Endodermal cell (in vitro differentiated cells): ENCODE measurements at regions not wholly inside any gene's neighbourhood (a gene's known extent, or its start where the extent isn't known, plus 50 kb on each side); places are given as distances from the start of the nearest gene placed in this dataset.
"Not testable (repeated sequence)": the region's sequence is repeated elsewhere in the genome, so short reads cannot be mapped to it uniquely, and the experiment has no call there.

Experiments
- DNase-seq: peaks from one replicate; pipeline ENCODE4 v3.0.0-alpha.2; 2017
- H3K27ac ChIP-seq: 2 replicates; pipeline ENCODE4 v1.5.1; 2013; ENCODE audit warnings: mild to moderate bottlenecking, low read depth, low read length, moderate library complexity
- H3K27me3 ChIP-seq: 2 replicates; pipeline ENCODE4 v1.6.1; 2013; ENCODE audit warnings: mild to moderate bottlenecking, low read length, moderate library complexity; ENCODE audit not compliant: insufficient read depth, control insufficient read depth, poor library complexity, severe bottlenecking
- H3K36me3 ChIP-seq: 2 replicates; pipeline ENCODE4 v1.7.0; 2013; ENCODE audit warnings: mild to moderate bottlenecking, low read length, moderate library complexity; ENCODE audit not compliant: control insufficient read depth, insufficient read depth
- H3K4me1 ChIP-seq: one replicate; pipeline ENCODE4 v1.7.0; 2013; ENCODE audit warnings: low read length; ENCODE audit not compliant: control insufficient read depth, insufficient read depth
- H3K4me3 ChIP-seq: 2 replicates; pipeline ENCODE4 v1.5.1; 2013; ENCODE audit warnings: mild to moderate bottlenecking, low read length, moderate library complexity
- H3K9ac ChIP-seq: 2 replicates; pipeline ENCODE4 v1.6.1; 2013; ENCODE audit warnings: mild to moderate bottlenecking, low read length, moderate library complexity; ENCODE audit not compliant: poor library complexity, severe bottlenecking; ENCODE audit errors: extremely low read depth
- H3K9me3 ChIP-seq: 2 replicates; pipeline ENCODE4 v1.6.1; 2013; ENCODE audit warnings: mild to moderate bottlenecking, low read length, moderate library complexity; ENCODE audit not compliant: control insufficient read depth
- H3K27ac Mint-ChIP-seq: 2 replicates; pipeline ENCODE4 v1.8.0; 2020; ENCODE audit warnings: mixed read lengths
- H3K27me3 Mint-ChIP-seq: 2 replicates; pipeline ENCODE4 v1.8.0; 2021; ENCODE audit warnings: mild to moderate bottlenecking, mixed read lengths; ENCODE audit not compliant: insufficient read depth
- H3K36me3 Mint-ChIP-seq: 2 replicates; pipeline ENCODE4 v1.8.0; 2020; ENCODE audit warnings: low read depth, mixed read lengths
- H3K4me1 Mint-ChIP-seq: 2 replicates; pipeline ENCODE4 v1.8.0; 2020; ENCODE audit warnings: mixed read lengths
- H3K4me3 Mint-ChIP-seq: 2 replicates; pipeline ENCODE4 v1.8.0; 2020; ENCODE audit warnings: mild to moderate bottlenecking, moderate library complexity, mixed read lengths
- H3K9me3 Mint-ChIP-seq: 2 replicates; pipeline ENCODE4 v1.8.0; 2020; ENCODE audit warnings: mild to moderate bottlenecking, mixed read lengths
- whole genome bisulfite sequencing, 2 experiments: methylation state at CpG; one replicate each; pipeline versions ENCODE4 v1.1.5 to v1.1.7; 2013; ENCODE audit warnings: missing lambda C conversion rate in 2 of 2, mixed read lengths in 1 of 2; ENCODE audit not compliant: insufficient coverage in 1 of 2, insufficient read length in 1 of 2; 5-methylcytosine and 5-hydroxymethylcytosine counted together
- TF ChIP-seq, protein P1 (sequence below): fragments of 200-600 bp; sonication (generic); conservative IDR thresholded peaks from 2 replicates; pipeline ENCODE4 v1.5.0; 2021; ENCODE audit warnings: antibody characterized with exemption, mild to moderate bottlenecking

DNA sequence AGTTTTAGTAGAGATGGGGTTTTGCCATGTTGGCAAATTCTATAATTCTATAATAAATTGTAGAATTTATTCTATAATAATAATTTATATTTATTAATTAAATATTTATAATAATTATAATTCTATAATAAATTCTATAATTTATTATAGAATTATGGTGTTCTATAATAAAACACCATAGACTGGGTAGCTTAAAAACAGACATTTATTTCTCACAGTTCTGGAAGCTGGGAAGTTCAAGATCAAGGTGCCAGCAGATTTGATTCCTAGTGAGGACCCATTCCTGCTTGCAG is 130.9 kb upstream of the PELI1 start:
- Histone ChIP-seq H3K9ac (no peak overlapping the region), H3K4me3 (no peak overlapping the region), H3K27me3 (no peaks in the 10 kb centered on the region), H3K9me3 (no peaks in the 10 kb centered on the region), H3K27ac (no peak overlapping the region), H3K36me3 (no peaks in the 10 kb centered on the region), H3K4me1 (peaks cover 19% of the 10 kb centered on the region)
- TF ChIP-seq, protein P1, sequence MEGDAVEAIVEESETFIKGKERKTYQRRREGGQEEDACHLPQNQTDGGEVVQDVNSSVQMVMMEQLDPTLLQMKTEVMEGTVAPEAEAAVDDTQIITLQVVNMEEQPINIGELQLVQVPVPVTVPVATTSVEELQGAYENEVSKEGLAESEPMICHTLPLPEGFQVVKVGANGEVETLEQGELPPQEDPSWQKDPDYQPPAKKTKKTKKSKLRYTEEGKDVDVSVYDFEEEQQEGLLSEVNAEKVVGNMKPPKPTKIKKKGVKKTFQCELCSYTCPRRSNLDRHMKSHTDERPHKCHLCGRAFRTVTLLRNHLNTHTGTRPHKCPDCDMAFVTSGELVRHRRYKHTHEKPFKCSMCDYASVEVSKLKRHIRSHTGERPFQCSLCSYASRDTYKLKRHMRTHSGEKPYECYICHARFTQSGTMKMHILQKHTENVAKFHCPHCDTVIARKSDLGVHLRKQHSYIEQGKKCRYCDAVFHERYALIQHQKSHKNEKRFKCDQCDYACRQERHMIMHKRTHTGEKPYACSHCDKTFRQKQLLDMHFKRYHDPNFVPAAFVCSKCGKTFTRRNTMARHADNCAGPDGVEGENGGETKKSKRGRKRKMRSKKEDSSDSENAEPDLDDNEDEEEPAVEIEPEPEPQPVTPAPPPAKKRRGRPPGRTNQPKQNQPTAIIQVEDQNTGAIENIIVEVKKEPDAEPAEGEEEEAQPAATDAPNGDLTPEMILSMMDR, result no peak
- Mint-ChIP-seq H3K4me3 (no peak overlapping the region), H3K27ac (no peak overlapping the region), H3K4me1 (peaks cover 48% of the 10 kb centered on the region), H3K36me3 (peaks cover 10% of the 10 kb centered on the region), H3K27me3 (no peaks in the 10 kb centered on the region), H3K9me3 (peaks cover 5% of the 10 kb centered on the region)
- no peak for DNase-seq

DNA sequence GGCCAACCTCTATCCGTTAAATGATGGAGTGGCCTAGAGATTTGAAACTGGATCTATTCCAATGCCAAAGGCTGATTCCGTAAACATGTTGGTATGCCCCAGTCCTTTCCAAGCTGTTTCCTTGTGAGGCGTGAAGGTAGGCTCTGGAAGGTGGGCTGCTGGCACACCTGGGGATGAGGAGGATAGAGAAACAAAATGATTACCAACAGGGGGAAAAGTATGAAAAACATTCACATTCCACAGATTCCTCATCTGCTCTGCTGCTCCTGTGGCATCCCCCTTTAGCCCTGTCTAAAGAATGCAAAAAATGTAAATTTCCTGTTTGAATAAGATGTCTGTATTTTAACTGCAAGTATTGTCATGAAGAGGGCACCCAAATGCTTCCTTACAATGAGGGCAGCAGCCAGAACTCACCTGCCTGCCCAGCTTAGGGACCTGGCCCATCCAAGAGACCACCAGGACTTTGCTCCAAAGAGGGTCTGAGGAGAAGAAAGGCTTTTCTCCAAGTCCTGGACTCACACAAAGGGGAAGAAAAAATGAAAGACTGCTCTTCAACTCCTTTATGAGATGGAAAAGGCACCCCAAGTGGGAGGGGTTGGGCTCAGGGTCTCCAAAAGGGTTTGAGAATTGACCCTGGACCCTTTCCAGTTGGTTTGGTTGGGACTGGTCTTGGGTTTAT is 132.3 kb upstream of the PELI1 start:
- WGBS, 2 experiments, result 84 to 89% methylated on average over 2 to 3 of the region's 3 CpGs
- H3K4me3 ChIP-seq, result no peak overlapping the region
- H3K9ac ChIP-seq, result no peak overlapping the region
- Mint-ChIP-seq H3K27me3 (no peaks in the 10 kb centered on the region), H3K36me3 (no peaks in the 10 kb centered on the region), H3K4me1 (peaks cover 51% of the 10 kb centered on the region), H3K27ac (peak overlapping the region; percentile 79), H3K9me3 (no peaks in the 10 kb centered on the region), H3K4me3 (peak overlapping the region; percentile 5)
- H3K27ac ChIP-seq, result no peak overlapping the region
- peaks cover 19% of the 10 kb centered on the region for H3K4me1 ChIP-seq
- no peaks in the 10 kb centered on the region for H3K9me3 ChIP-seq
- H3K36me3 ChIP-seq, result no peaks in the 10 kb centered on the region
- H3K27me3 ChIP-seq, result no peaks in the 10 kb centered on the region
- TF ChIP-seq, protein P1, result no peak
- peak; percentile 80 for DNase-seq

DNA sequence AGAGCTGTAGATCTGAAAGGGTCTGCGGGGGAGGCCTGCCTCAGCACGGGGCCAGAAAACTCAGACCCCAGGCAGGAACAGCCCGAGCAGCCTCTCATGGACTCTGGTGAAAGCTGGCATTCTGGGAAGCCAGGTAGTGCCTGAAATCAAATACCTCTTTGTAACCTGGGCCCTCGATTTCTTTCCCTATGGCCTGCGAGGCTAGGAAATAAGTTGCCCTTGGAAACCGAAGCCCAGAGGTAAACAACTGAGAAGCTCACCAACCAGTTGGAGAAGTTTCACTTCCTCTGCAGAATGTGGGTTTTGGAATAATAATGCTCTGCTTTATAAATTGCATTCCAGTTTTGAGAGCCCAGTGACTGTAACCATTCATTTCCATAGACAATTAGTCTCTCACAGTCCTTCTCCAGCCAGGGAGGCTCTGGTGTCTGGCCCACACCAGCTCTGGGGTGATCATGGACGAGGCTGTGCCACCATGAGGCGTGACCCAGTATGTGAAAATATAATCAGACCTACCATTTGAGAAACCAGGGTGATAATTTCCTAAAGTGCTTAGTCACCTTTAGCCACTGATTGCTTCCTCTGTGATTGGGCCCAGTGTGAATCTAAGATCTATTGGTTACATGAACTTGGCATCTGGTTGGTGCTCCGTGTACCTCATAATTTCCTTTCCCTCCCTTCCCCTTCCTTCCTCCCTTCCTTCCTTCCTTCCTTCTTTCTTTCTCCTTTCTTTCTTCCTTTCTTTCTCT is 133.1 kb upstream of the PELI1 start:
- Histone ChIP-seq H3K9ac (no peak overlapping the region), H3K4me1 (peaks cover 19% of the 10 kb centered on the region), H3K36me3 (no peaks in the 10 kb centered on the region), H3K27ac (no peak overlapping the region), H3K9me3 (no peaks in the 10 kb centered on the region), H3K27me3 (no peaks in the 10 kb centered on the region), H3K4me3 (no peak overlapping the region)
- TF ChIP-seq, protein P1, result no peak
- H3K36me3 Mint-ChIP-seq, result no peaks in the 10 kb centered on the region
- no peaks in the 10 kb centered on the region for H3K9me3 Mint-ChIP-seq
- peak overlapping the region; percentile 79 for H3K27ac Mint-ChIP-seq
- H3K4me1 Mint-ChIP-seq, result peaks cover 48% of the 10 kb centered on the region
- WGBS, 2 experiments, result 77 to 82% methylated on average over 7 to 9 of the region's 9 CpGs
- DNase-seq, result peak; percentile 57
- no peaks in the 10 kb centered on the region for H3K27me3 Mint-ChIP-seq
- H3K4me3 Mint-ChIP-seq, result no peak overlapping the region

DNA sequence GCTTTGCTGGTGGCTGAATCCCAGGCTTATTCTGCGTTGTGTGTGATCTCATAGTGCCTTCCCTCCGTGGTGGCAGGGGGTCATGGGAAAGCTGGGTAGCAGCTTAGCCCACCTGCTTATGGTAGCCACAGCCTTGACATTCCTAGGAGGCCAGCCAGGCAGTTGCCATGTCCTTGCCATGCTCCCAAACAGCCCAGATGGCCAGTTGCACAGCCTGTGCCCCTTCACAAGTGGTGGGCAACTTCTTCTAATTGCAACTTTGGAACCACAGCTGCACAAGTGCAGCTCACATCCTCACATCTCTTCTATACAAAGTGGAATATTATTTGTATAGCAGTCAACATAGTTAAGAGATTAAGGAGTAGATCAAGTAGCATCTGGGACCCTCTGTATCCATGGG is 136.6 kb upstream of the PELI1 start:
- DNase-seq, H3K9ac ChIP-seq, H3K27me3 ChIP-seq, H3K27ac ChIP-seq, H3K36me3 Mint-ChIP-seq, H3K4me3 Mint-ChIP-seq, H3K4me1 ChIP-seq, H3K9me3 Mint-ChIP-seq, H3K9me3 ChIP-seq, H3K27me3 Mint-ChIP-seq, H3K4me3 ChIP-seq, H3K36me3 ChIP-seq, H3K27ac Mint-ChIP-seq: not testable (repeated sequence)
- peaks cover 28% of the 10 kb centered on the region for H3K4me1 Mint-ChIP-seq
- no CpG with 5 or more reads among the region's 2 CpGs for WGBS, 2 experiments
